Lower lobe of right lung (tissue), 2 donors: ENCODE measurements at regions not wholly inside any gene's neighbourhood (a gene's known extent, or its start where the extent isn't known, plus 50 kb on each side); places are given as distances from the start of the nearest gene placed in this dataset.

ENCODE experiments used
- ATAC-seq, 2 donors: fragments of 200-7000 bp; cut with Tn5 transposase; one replicate each; pipeline ENCODE4 v1.9.1; 2020 to 2022; ENCODE audit warnings: mild to moderate bottlenecking in 2 of 2, moderate library complexity in 2 of 2
- DNase-seq: peaks from one replicate; pipeline ENCODE4 v3.0.0-alpha.2; 2020
- H3K27ac ChIP-seq: fragments of 200-600 bp; one replicate; pipeline ENCODE4 v1.8.0; 2022
- H3K27me3 ChIP-seq: fragments of 200-600 bp; one replicate; pipeline ENCODE4 v1.8.0; 2022; ENCODE audit warnings: low read depth
- H3K36me3 ChIP-seq: fragments of 200-600 bp; one replicate; pipeline ENCODE4 v1.8.0; 2022; ENCODE audit warnings: mild to moderate bottlenecking
- H3K4me1 ChIP-seq: fragments of 200-600 bp; one replicate; pipeline ENCODE4 v1.8.0; 2022
- H3K4me3 ChIP-seq: fragments of 200-600 bp; one replicate; pipeline ENCODE4 v1.8.0; 2022; ENCODE audit warnings: mild to moderate bottlenecking
- H3K9me3 ChIP-seq: fragments of 200-600 bp; one replicate; pipeline ENCODE4 v1.8.0; 2022
- intact Hi-C: fragments of 100-400 bp; cut with DNase I; formaldehyde crosslinking; loops from one replicate; pipeline ENCODE4 v1.11.0; 2022
- TF ChIP-seq, protein P1 (sequence below): fragments of 200-600 bp; IDR thresholded peaks from one replicate; pipeline ENCODE4 v1.8.0; 2022; ENCODE audit warnings: antibody characterized with exemption, mild to moderate bottlenecking
- donor health status: DM: no; HTN: yes; CAD: no; lungs with severe emphysema.

DNA sequence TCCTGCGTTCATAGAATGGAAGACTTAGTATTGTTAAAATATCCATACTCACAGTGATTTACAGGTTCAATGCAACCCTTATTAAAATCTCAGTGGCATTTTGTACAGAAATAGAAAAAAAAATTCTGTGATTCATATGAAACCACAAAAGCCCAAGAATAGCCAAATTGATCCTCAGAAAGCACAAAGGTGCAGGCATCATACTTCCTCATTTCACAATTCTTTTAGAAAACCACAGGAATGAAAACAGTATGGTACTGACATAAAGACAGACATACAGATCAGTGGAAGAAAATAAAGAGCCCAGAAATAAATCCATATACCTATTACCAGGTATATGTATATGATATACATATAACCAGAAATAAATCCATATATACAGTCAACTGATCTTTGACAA lies 86.8 kb upstream of the MEGF10 start:
- no peak for ATAC-seq
- intact Hi-C loops, result no loop called here

DNA sequence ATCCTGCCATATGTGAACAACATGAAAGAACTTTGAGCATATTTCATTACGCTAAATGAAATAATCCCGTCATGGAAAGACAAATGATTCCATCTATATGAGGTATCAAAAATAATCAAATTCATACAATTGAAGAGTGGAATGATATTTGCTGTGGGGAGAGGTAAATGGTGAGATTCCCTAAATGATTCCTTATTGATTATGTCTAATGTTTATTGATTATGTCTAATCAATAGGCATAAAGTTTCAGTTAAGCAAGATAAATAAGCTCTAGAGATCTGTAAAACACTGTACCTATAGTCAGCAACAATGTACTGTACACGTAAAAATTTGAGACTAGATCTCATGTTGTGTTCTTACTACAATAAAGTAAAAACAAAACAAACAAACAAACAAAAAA lies 85.4 kb upstream of the MEGF10 start:
- Histone ChIP-seq H3K4me1 (no peaks in the 10 kb centered on the region), H3K27me3 (no peaks in the 10 kb centered on the region), H3K36me3 (no peaks in the 10 kb centered on the region), H3K27ac (no peak overlapping the region), H3K4me3 (no peak overlapping the region), H3K9me3 (no peaks in the 10 kb centered on the region)
- TF ChIP-seq, protein P1, sequence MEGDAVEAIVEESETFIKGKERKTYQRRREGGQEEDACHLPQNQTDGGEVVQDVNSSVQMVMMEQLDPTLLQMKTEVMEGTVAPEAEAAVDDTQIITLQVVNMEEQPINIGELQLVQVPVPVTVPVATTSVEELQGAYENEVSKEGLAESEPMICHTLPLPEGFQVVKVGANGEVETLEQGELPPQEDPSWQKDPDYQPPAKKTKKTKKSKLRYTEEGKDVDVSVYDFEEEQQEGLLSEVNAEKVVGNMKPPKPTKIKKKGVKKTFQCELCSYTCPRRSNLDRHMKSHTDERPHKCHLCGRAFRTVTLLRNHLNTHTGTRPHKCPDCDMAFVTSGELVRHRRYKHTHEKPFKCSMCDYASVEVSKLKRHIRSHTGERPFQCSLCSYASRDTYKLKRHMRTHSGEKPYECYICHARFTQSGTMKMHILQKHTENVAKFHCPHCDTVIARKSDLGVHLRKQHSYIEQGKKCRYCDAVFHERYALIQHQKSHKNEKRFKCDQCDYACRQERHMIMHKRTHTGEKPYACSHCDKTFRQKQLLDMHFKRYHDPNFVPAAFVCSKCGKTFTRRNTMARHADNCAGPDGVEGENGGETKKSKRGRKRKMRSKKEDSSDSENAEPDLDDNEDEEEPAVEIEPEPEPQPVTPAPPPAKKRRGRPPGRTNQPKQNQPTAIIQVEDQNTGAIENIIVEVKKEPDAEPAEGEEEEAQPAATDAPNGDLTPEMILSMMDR, result no peak
- no peak for DNase-seq
- intact Hi-C loops, result no loop called here
- ATAC-seq, result no peak

More for the DNA sequence above, 86.8 kb upstream of the MEGF10 start:
- Histone ChIP-seq H3K27ac (no peak overlapping the region), H3K36me3 (no peaks in the 10 kb centered on the region), H3K4me3 (no peak overlapping the region), H3K4me1 (no peaks in the 10 kb centered on the region), H3K27me3 (no peaks in the 10 kb centered on the region), H3K9me3 (no peaks in the 10 kb centered on the region)
- TF ChIP-seq, protein P1, result no peak
- DNase-seq, result no peak

DNA sequence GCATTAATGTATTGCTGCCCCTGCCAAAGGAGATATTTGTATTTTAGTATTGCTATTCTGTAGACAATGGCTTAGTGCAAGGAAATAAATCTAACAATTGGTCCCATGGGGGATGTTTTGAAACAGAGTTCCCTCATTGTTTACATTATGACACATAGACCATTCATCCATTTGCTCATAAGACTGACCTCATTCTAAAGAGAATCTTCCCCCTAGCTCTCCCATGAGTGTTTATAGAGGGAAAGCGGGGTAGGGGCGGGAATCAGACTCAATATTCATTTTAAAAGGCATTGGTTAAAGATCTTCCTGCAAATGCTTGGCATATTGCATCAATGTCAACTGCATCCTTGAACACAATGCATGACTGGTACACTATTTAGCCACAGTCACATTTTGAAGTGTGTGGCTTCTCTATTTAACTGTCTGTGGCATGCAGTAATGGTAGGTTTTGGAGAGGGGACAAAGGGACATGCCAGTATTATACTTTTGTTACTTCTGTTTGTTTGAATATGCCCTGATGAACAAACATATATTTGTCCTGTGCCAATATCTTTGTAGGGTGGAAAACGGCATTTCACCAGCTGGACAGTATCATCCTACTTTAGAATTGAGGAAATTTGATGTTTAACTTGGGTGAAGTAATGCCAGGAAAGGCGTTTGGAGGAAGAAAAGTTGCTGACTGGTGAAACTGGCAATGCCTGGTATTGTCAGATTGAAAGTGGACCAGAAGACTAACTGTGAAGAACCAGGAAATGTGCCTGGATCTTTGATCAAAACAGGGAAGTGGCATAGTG lies 84.1 kb upstream of the MEGF10 start:
- H3K36me3 ChIP-seq, result no peaks in the 10 kb centered on the region
- no peaks in the 10 kb centered on the region for H3K4me1 ChIP-seq
- H3K4me3 ChIP-seq, result no peak overlapping the region
- H3K9me3 ChIP-seq, result no peaks in the 10 kb centered on the region
- TF ChIP-seq, protein P1, result no peak
- intact Hi-C loops, result no loop called here
- DNase-seq (no peak), ATAC-seq (no peak)
- no peaks in the 10 kb centered on the region for H3K27me3 ChIP-seq
- H3K27ac ChIP-seq, result no peak overlapping the region

DNA sequence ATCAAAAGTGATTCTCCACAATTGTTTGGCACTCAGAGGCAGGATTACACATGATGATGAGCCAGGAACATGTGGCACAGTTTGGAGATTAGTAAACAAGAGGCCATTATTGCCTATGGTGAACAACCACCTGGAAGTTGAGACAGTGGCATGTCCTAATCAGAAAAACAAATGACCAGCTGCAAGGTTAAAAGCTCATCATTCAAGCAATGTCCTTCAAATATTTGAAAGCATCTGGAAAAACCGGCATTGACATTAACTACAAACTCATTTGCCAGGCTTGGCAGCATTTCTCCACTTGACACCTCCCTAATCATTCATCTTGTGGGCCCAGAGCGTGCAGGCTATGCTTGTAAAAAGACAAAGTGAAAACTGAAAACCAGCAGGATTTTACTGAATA lies 80.6 kb upstream of the MEGF10 start:
- intact Hi-C loops, result no loop called here
- TF ChIP-seq, protein P1, result no peak
- H3K4me1 ChIP-seq, result no peaks in the 10 kb centered on the region
- H3K36me3 ChIP-seq, result no peaks in the 10 kb centered on the region
- no peak overlapping the region for H3K27ac ChIP-seq
- no peaks in the 10 kb centered on the region for H3K9me3 ChIP-seq
- no peak for ATAC-seq
- no peak for DNase-seq
- no peaks in the 10 kb centered on the region for H3K27me3 ChIP-seq
- no peak overlapping the region for H3K4me3 ChIP-seq

DNA sequence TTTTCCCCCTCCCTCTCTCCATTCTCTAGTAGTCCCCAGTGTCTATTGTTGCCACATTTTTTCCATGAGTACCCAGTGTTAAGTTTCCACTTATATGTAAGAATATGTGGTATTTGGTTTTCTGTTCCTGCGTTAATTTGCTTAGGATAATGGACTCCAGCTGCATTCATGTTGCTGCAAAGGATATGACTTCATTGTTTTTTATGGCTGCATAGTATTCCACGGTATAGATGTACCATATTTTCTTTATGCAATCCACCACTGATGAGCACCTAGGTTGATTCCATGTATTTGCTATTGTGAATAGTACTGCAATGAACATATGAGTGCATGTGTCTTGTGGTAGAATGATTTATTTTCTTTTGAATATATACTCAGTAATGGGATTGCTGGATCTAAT lies 77.4 kb upstream of the MEGF10 start:
- Histone ChIP-seq H3K27ac (no peak overlapping the region), H3K27me3 (no peaks in the 10 kb centered on the region), H3K4me3 (no peak overlapping the region), H3K36me3 (no peaks in the 10 kb centered on the region), H3K4me1 (no peaks in the 10 kb centered on the region), H3K9me3 (no peaks in the 10 kb centered on the region)
- intact Hi-C loops, result no loop called here
- no peak for ATAC-seq
- TF ChIP-seq, protein P1, result no peak
- DNase-seq, result no peak
